GM19328 (cell line): ENCODE measurements at regions not wholly inside any gene's neighbourhood (a gene's known extent, or its start where the extent isn't known, plus 50 kb on each side); places are given as distances from the start of the nearest gene placed in this dataset.

Source experiments
- ATAC-seq: cut with Tn5 transposase; IDR thresholded peaks from one replicate; pipeline ENCODE4 v1.9.1; 2021; ENCODE audit warnings: mild to moderate bottlenecking, moderate library complexity; ENCODE audit not compliant: unreplicated experiment

DNA sequence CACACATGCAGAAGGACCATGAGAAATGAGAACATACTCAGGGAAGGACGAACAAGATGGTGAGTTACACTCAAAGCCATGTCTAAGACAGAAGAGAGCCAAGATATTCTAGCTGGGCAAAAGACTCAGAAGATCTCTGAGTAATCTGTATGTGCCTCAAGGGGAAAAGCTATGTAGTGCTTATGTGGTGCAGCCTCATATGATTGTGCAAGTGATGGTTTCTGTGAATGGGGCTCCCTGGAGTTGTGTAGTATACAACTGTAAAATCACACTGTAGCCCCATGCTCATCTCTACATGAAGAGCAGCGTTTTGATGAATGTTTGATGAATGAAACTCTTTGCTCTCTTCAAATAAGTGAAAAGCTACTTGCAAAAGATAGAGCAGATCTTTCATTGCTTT, 57.5 kb downstream of the OSR1 start:
- ATAC-seq, result no peak

DNA sequence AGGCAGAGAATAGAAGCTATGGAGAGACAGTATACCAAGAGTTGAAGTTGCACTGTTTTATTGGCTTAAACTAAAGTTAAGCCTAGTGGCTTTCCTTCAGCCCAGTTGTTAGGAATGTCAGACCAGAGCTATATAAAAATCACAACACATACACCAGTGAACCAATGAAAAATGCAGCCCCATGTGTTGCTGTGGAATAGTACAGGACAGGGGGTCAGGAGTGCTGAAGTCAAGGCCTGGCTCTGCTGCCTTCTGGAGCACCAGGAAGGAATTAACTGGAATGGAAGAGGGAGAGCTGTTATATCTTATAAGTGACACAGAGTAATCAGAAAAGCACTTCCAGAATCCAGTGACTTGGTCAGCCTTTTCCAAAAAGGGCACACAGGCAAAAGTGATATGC, 58.9 kb downstream of the OSR1 start:
- ATAC-seq, result no peak

DNA sequence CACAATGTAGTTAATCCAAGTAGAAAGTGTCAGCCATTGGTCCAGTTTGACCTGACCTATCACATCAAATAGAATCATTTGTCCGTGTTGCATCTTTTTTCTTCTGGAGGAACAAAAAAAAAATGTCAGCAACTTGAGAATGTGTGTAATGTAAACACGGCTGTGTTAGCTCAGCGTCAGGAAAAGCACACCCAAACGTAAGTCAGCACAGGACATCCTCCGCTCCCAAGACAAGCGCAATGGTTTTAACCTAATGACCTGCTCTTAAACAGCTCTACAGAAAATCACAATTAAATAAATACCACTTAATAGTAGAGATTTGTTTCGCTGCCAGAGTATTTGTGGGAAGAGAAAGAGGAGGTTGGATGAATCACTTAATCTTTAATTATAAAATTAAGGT, 59.4 kb downstream of the OSR1 start:
- no peak for ATAC-seq

DNA sequence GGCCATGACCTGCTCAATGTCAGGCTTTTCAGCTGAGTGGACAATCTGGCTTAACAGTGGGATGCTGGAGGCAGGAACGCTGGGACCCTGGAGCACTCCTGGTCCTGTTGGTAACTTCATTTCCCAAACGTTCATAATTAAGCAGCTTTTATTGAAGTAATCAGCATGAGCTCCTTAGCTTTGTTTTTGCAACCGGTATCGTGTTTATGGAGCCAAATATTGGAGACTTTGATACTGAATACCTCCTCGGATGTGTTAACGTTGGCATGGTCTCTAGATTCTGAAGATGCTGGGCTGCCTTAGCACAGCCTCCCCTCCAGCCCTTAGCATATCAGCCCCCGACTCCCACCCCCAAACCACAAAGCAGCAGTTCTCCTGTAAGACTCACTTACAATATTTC, 60.7 kb downstream of the OSR1 start:
- no peak for ATAC-seq

- no peak for ATAC-seq
These were observed 62.4 kb downstream of the OSR1 start for GRCh38 chr2:19295998-19296502.

- ATAC-seq, result no peak
These were observed 66.4 kb downstream of the OSR1 start for GRCh38 chr2:19292007-19292406.

GRCh38 chr2:19288291-19288690, 70.1 kb downstream of the OSR1 start:
- ATAC-seq, result no peak

DNA sequence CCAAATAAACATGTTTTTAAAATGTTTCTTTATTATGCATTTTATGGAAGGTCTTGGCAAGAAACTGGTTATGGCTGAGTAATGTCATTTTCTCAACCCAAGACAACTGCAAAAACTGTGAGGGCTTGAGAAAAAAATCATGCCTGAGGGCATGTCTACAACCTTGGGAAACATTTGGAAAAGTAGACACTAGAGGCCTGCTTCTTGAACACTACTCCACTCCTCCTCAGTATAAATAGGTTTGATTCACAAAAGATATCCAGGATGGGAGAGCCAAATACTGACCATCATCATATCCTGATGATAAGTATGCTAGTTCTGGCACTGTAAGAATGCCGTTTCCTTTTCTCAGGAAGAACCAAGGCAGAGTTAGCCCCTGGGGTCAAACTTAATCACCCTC, 71.1 kb downstream of the OSR1 start:
- no peak for ATAC-seq

DNA sequence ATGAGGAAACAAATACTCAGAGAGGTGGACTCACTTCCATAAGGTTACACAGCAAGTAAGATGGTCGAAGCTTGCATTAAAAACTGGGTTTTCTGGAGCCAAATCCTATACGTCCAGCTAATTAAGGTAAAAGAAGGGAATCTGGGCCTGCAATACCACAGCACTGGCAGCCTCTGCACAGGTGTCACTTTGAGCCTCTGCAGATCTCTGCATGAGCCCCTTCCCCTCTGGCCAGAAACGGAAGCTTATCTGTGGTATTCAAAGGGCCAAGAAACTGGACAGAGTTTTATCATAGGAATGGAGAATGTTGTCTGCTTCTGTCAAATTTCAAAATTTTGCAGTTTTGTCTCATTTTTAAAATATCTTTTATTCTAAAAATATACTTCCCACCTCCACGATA, 76.1 kb downstream of the OSR1 start:
- ATAC-seq, result no peak

GRCh38 chr2:19274439-19274838, 84.0 kb downstream of the OSR1 start:
- no peak for ATAC-seq

- no peak for ATAC-seq
These were observed 85.4 kb downstream of the OSR1 start for GRCh38 chr2:19272941-19273470.

GRCh38 chr2:19272039-19272438, 86.4 kb downstream of the OSR1 start:
- no peak for ATAC-seq

GRCh38 chr2:19264852-19265251, 93.6 kb downstream of the OSR1 start:
- no peak for ATAC-seq

- no peak for ATAC-seq
These were observed 96.3 kb downstream of the OSR1 start for GRCh38 chr2:19262150-19262549.

DNA sequence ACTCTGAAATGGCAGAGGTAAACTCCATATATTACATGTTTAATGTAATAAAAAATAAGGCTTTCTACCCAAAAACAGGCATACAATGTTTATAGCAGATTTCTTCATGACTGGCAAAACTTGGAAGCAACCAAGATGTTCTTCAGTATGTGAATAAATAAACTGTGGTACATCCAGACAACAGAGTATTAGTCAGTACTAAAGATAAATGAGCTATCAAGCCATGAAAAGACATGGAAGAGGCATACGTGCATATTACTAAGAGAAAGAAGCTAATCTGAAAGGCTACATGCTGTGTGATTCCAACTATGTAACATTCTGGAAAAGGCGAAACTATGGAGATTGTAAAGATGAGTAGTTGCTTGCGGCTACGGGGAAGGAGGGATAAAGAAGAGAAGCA, 97.4 kb downstream of the OSR1 start:
- ATAC-seq, result no peak

DNA sequence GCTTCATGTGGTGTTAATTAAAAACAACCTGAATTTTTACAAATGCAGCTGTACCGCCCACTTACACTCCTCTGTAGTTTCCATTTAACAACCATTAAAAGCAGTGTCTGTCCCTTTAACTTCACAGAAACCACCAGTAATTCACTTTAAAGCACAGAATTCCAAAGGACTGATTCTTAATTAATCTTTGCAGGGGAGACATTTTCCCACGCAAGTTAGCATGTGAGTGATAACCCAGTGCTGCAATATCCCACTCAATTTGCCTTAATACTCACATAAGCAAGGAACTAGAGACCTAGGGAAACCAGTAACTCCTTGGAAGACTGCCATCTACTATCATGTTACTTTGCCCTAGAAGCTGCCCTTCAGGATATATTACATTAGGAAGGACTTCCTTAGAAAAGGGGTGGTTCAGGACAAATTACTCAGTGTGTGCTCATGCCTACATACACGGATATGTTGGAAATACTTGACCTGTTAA, 102.3 kb downstream of the OSR1 start:
- no peak for ATAC-seq

DNA sequence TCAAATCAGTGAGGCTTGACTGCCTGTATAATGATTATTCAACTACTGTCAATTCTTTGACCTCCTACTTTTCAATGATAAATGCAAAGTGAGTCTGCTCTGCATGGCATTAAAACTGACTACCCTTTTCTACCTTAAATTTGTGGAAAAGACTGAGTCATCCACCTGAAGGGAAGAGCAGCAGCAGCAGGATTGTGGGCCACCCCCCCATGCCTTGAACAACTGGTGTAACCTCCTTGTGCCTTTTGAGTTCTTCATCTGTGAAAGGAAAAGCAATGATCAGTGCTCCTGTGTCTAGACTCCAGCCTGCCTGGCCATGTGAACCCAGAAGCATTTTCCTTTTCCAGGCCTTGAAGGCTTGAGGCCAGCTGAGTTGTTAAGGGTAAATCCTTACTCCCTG, 102.9 kb downstream of the OSR1 start:
- no peak for ATAC-seq

- no peak for ATAC-seq
These were observed 106.9 kb downstream of the OSR1 start for GRCh38 chr2:19251554-19251953.

DNA sequence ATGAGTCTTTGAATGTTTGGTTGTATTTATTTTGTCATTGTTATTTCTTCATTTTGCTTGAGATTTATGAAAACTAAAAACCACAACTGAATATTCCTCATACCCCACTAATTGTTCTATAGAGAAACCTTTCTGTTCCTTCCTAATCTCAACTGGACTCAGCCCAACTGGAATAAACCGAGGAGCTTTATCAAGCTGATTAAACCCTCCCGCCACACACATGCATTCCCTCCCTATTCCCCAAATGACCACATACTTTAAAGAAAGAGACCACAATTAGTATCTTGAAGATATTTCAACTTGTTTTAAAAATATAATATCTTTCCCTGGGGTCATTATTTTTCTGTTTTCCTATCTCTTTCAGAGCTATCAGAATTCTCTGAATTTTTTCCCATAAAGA, 107.5 kb downstream of the OSR1 start:
- ATAC-seq, result no peak

- no peak for ATAC-seq
These were observed 111.2 kb downstream of the OSR1 start for GRCh38 chr2:19247186-19247585.

GRCh38 chr2:19246496-19246895, 111.9 kb downstream of the OSR1 start:
- ATAC-seq, result no peak

DNA sequence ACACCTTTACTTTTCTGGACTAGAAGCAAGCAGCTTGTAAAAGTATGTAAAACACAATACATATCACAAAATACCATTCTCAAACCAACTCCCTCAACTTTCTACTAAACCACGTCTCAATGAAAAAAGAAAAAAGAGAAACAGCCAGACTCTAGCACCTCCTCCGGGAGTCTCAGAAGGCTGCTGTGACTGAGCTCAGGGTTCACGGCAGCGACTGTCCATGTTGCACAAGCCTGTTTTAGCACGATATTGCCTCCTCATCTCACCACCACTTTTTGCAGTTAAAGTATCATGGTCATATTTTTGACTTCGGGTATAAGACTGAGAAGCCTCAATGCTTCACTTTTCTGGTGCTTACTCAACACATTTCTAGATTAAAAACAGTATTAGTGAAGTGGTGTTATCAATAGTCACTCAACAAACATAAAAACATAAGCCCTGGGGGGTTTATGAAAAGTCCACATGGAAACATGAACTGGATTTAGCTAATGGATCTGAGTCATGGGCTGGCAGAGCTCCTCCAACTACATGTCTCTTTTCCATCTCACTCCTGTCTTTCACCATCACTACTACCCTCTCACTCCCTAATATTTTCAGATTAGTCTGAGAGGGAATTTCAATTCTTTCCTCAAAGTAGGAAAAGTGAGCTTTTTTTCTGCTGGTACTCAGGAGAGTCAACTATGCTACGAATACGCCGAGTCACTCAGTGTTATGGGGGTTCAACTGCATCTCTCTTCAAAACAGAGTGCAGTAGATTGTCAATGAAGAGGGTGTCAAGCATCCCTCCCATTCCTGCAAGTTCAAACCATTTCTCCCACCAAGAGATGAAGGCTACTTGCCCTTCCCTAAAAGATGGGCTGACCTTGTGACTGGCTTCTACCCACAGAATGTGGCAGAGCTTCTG, 113.7 kb downstream of the OSR1 start:
- no peak for ATAC-seq
